WTC11 (cell line): ENCODE measurements at regions not wholly inside any gene's neighbourhood (a gene's known extent, or its start where the extent isn't known, plus 50 kb on each side); places are given as distances from the start of the nearest gene placed in this dataset.

Experiments used
- ATAC-seq: fragments of 200-7000 bp; cut with Tn5 transposase; 2 replicates; pipeline ENCODE4 v1.10.0; 2021; ENCODE audit warnings: mild to moderate bottlenecking, moderate library complexity
- CTCF ChIA-PET: fragments of 300-600 bp; sonication (Branson Sonifier 250); formaldehyde crosslinking; loops from one replicate; lab custom pipeline; 2021; ENCODE audit warnings: antibody characterized with exemption; lab: Charles Lee
- POLR2A ChIA-PET: fragments of 350-600 bp; sonication (Branson Sonifier 250); formaldehyde crosslinking; loops from one replicate; lab custom pipeline; 2021; ENCODE audit warnings: antibody characterized with exemption; lab: Charles Lee
- DNase-seq: peaks from one replicate; pipeline ENCODE4 v3.0.0; 2021; ENCODE audit warnings: low spot score
- H3K27ac Mint-ChIP-seq: 2 replicates; pipeline ENCODE4 v1.8.0; 2021; ENCODE audit warnings: mixed read lengths
- H3K27me3 Mint-ChIP-seq: 2 replicates; pipeline ENCODE4 v1.8.0; 2021; ENCODE audit warnings: low read depth, mild to moderate bottlenecking, moderate library complexity, mixed read lengths
- H3K36me3 Mint-ChIP-seq: 2 replicates; pipeline ENCODE4 v1.8.0; 2021; ENCODE audit warnings: mixed read lengths
- H3K4me1 Mint-ChIP-seq: 2 replicates; pipeline ENCODE4 v1.8.0; 2022; ENCODE audit warnings: mixed read lengths
- H3K4me3 Mint-ChIP-seq: 2 replicates; pipeline ENCODE4 v1.8.0; 2021; ENCODE audit warnings: mild to moderate bottlenecking, moderate library complexity, mixed read lengths
- H3K9me3 Mint-ChIP-seq: 2 replicates; pipeline ENCODE4 v1.8.0; 2021; ENCODE audit warnings: mixed read lengths
- AFF4 ChIP-seq: sonication (generic); formaldehyde crosslinking; IDR thresholded peaks from 2 replicates; pipeline ENCODE4 v1.8.1; 2023; ENCODE audit warnings: mild to moderate bottlenecking, missing genetic modification reagents, borderline replicate concordance
- AR ChIP-seq: fragments of 250-450 bp; sonication (Bioruptor Pico); IDR thresholded peaks from 2 replicates; pipeline ENCODE4 v1.9.0; 2021; ENCODE audit warnings: mild to moderate bottlenecking
- ATF6 ChIP-seq: sonication (generic); formaldehyde crosslinking; IDR thresholded peaks from 2 replicates; pipeline ENCODE4 v1.8.1; 2023; ENCODE audit warnings: mild to moderate bottlenecking, missing genetic modification reagents
- CBFB ChIP-seq: sonication (generic); formaldehyde crosslinking; IDR thresholded peaks from 2 replicates; pipeline ENCODE4 v1.8.1; 2022; ENCODE audit warnings: mild to moderate bottlenecking, low read depth, missing genetic modification reagents
- CREM ChIP-seq: sonication (generic); formaldehyde crosslinking; IDR thresholded peaks from 2 replicates; pipeline ENCODE4 v1.8.1; 2022; ENCODE audit warnings: mild to moderate bottlenecking, missing genetic modification reagents, moderate library complexity
- ELF4 ChIP-seq: sonication (generic); formaldehyde crosslinking; IDR thresholded peaks from 2 replicates; pipeline ENCODE4 v1.8.1; 2022; ENCODE audit warnings: low read depth, mild to moderate bottlenecking, moderate library complexity, missing genetic modification reagents
- FOXJ3 ChIP-seq: sonication (generic); formaldehyde crosslinking; IDR thresholded peaks from 2 replicates; pipeline ENCODE4 v1.9.0; 2021; ENCODE audit warnings: missing genetic modification reagents, mild to moderate bottlenecking, borderline replicate concordance
- FOXP1 ChIP-seq: sonication (generic); formaldehyde crosslinking; IDR thresholded peaks from 2 replicates; pipeline ENCODE4 v1.8.0; 2022; ENCODE audit warnings: missing genetic modification reagents, mild to moderate bottlenecking, moderate library complexity, borderline replicate concordance
- HMGA2 ChIP-seq: fragments of 250-450 bp; sonication (Bioruptor Pico); IDR thresholded peaks from 2 replicates; pipeline ENCODE4 v1.4.0; 2021; ENCODE audit warnings: mild to moderate bottlenecking, moderate library complexity
- OVOL2 ChIP-seq: fragments of 250-450 bp; sonication (Bioruptor Pico); IDR thresholded peaks from 2 replicates; pipeline ENCODE4 v1.9.0; 2021; ENCODE audit warnings: mild to moderate bottlenecking, borderline replicate concordance
- RORB ChIP-seq: fragments of 250-450 bp; sonication (Bioruptor Pico); IDR thresholded peaks from 2 replicates; pipeline ENCODE4 v1.9.0; 2021; ENCODE audit warnings: mild to moderate bottlenecking
- TCF7 ChIP-seq: sonication (generic); formaldehyde crosslinking; IDR thresholded peaks from 2 replicates; pipeline ENCODE4 v1.8.0; 2022; ENCODE audit warnings: mild to moderate bottlenecking, low read depth, missing genetic modification reagents, moderate library complexity
- TP53 ChIP-seq: sonication (generic); formaldehyde crosslinking; IDR thresholded peaks from 2 replicates; pipeline ENCODE4 v1.8.1; 2023; ENCODE audit warnings: mild to moderate bottlenecking, missing genetic modification reagents
- USF2 ChIP-seq: sonication (generic); formaldehyde crosslinking; IDR thresholded peaks from 2 replicates; pipeline ENCODE4 v1.8.1; 2023; ENCODE audit warnings: mild to moderate bottlenecking, missing genetic modification reagents, moderate library complexity
- ZBTB43 ChIP-seq: sonication (generic); formaldehyde crosslinking; IDR thresholded peaks from 2 replicates; pipeline ENCODE4 v1.8.1; 2023; ENCODE audit warnings: mild to moderate bottlenecking, missing genetic modification reagents
- ZMAT4 ChIP-seq: fragments of 250-450 bp; sonication (Bioruptor Pico); IDR thresholded peaks from 2 replicates; pipeline ENCODE4 v1.9.0; 2021; ENCODE audit warnings: mild to moderate bottlenecking
- ZNF425 ChIP-seq: fragments of 250-450 bp; sonication (Bioruptor Pico); conservative IDR thresholded peaks from 2 replicates; pipeline ENCODE4 v1.9.0; 2021; ENCODE audit warnings: mild to moderate bottlenecking
- ZNF671 ChIP-seq: fragments of 250-450 bp; sonication (Bioruptor Pico); IDR thresholded peaks from 2 replicates; pipeline ENCODE4 v1.8.0; 2021; ENCODE audit warnings: mild to moderate bottlenecking

- no peak for TF ChIP-seq USF2
- no peak for TF ChIP-seq HMGA2
- TF ChIP-seq ZMAT4 (CRISPR knock-in tag) = no peak
- no peak for TF ChIP-seq CBFB (CRISPR knock-in tag)
- TF ChIP-seq AFF4 (CRISPR knock-in tag) = no peak
- TF ChIP-seq CREM (CRISPR knock-in tag) = no peak
- TF ChIP-seq, all 79 proteins: peak for 0
These were observed 224.3 kb upstream of the DCN start (continued) for GRCh38 chr12:91406920-91407341.

GRCh38 chr12:91404441-91404840 lies 221.8 kb upstream of the DCN start:
- no peak for DNase-seq
- ChIA-PET CTCF (no interaction called here), POLR2A (no interaction called here)
- H3K27me3 Mint-ChIP-seq = no peaks in the 10 kb centered on the region
- TF ChIP-seq FOXJ3 (CRISPR knock-in tag) = no peak
- no peak for ATAC-seq
- H3K36me3 Mint-ChIP-seq = no peaks in the 10 kb centered on the region
- no peak overlapping the region for H3K4me3 Mint-ChIP-seq
- no peak overlapping the region for H3K27ac Mint-ChIP-seq
- H3K9me3 Mint-ChIP-seq = peaks cover 8% of the 10 kb centered on the region; the same call in 1 of the 2 replicates
- H3K4me1 Mint-ChIP-seq = peaks cover 12% of the 10 kb centered on the region

- POLR2A ChIA-PET = no interaction called here
- H3K4me3 Mint-ChIP-seq = no peak overlapping the region
- H3K9me3 Mint-ChIP-seq = peaks cover 18% of the 10 kb centered on the region
- DNase-seq (no peak), ATAC-seq (no peak)
- no peaks in the 10 kb centered on the region for H3K27me3 Mint-ChIP-seq
- no peak overlapping the region for H3K27ac Mint-ChIP-seq
- CTCF ChIA-PET = interaction anchor here (1.0 kb wide), 1 partner anchor 20 kb away, joined by 3 read pairs; no protein-coding TSS in a partner anchor
- peaks cover 4% of the 10 kb centered on the region for H3K36me3 Mint-ChIP-seq
- H3K4me1 Mint-ChIP-seq = peaks cover 9% of the 10 kb centered on the region
- TF ChIP-seq ZNF425 (CRISPR knock-in tag) (no peak), AR (CRISPR knock-in tag) (no peak), ZBTB43 (no peak), ATF6 (no peak), ELF4 (no peak), FOXP1 (CRISPR knock-in tag) (no peak), TCF7 (CRISPR knock-in tag) (no peak), TP53 (CRISPR knock-in tag) (no peak), OVOL2 (no peak), RORB (CRISPR knock-in tag) (no peak), CBFB (CRISPR knock-in tag) (no peak), ZNF671 (no peak)
These were observed 218.6 kb upstream of the DCN start for GRCh38 chr12:91401190-91401589.
